Keratinocyte (primary cell): ENCODE measurements at regions not wholly inside any gene's neighbourhood (a gene's known extent, or its start where the extent isn't known, plus 50 kb on each side); places are given as distances from the start of the nearest gene placed in this dataset.

ENCODE experiments used
- CTCF ChIP-seq, 3 experiments: IDR thresholded peaks in 1 of 3; conservative IDR thresholded peaks in 1 of 3; optimal IDR thresholded peaks in 1 of 3; 2 replicates in 2 of 3; 3 replicates in 1 of 3; pipeline versions ENCODE3 to v1.5.1; 2011; ENCODE audit warnings: low read length in 3 of 3, mild to moderate bottlenecking in 3 of 3, moderate library complexity in 2 of 3, control low read depth in 1 of 3, inconsistent platforms in 1 of 3; ENCODE audit not compliant: insufficient read depth in 2 of 3; ENCODE audit errors: extremely low read depth in 1 of 3
- EZH2 ChIP-seq: IDR thresholded peaks from one replicate; pipeline ENCODE4 v1.6.1; 2012; ENCODE audit warnings: inconsistent platforms, mild to moderate bottlenecking, low read length, moderate library complexity

GRCh38 chr4:36461344-36461743 lies 179.9 kb downstream of the DTHD1 start:
- no peak for TF ChIP-seq CTCF (optimal IDR thresholded peaks at IDR 0.05 in 1 of 3, IDR thresholded peaks at IDR 0.05 in 1 of 3, conservative IDR thresholded peaks at IDR 0.05 in 1 of 3; ENCODE audit: extremely low read depth in 1 of 3, insufficient read depth in 2 of 3, low read length in 3 of 3)
- no peak for TF ChIP-seq EZH2
